Suprapubic skin (tissue), 4 donors: ENCODE measurements at regions not wholly inside any gene's neighbourhood (a gene's known extent, or its start where the extent isn't known, plus 50 kb on each side); places are given as distances from the start of the nearest gene placed in this dataset.

Source experiments
- DNase-seq, 2 donors: peaks; one replicate each; pipeline ENCODE4 v3.0.0-alpha.2; 2019; ENCODE audit warnings: low spot score in 2 of 2
- H3K27ac ChIP-seq: fragments of 200-600 bp; sonication (generic); one replicate; pipeline ENCODE4 v1.5.1; 2019
- H3K27me3 ChIP-seq: fragments of 200-600 bp; sonication (generic); one replicate; pipeline ENCODE4 v1.5.1; 2019
- H3K36me3 ChIP-seq: fragments of 200-600 bp; sonication (generic); one replicate; pipeline ENCODE4 v1.5.1; 2019
- H3K4me1 ChIP-seq: fragments of 200-600 bp; sonication (generic); one replicate; pipeline ENCODE4 v1.5.1; 2019
- H3K4me3 ChIP-seq: fragments of 200-600 bp; sonication (generic); one replicate; pipeline ENCODE4 v1.5.1; 2019; ENCODE audit warnings: mild to moderate bottlenecking
- H3K9me3 ChIP-seq: fragments of 200-600 bp; sonication (generic); one replicate; pipeline ENCODE4 v1.5.1; 2019
- EP300 ChIP-seq: sonication (generic); formaldehyde crosslinking; IDR thresholded peaks from one replicate; pipeline ENCODE4 v1.6.1; 2017; ENCODE audit warnings: antibody characterized with exemption
- POLR2A ChIP-seq, 2 donors: fragments of 450-650 bp; IDR thresholded peaks; one replicate each; pipeline ENCODE4 v1.6.1; 2017; ENCODE audit warnings: antibody characterized with exemption in 2 of 2, mild to moderate bottlenecking in 2 of 2, moderate library complexity in 2 of 2
- POLR2AphosphoS5 ChIP-seq, 3 donors: sonication (generic); formaldehyde crosslinking; IDR thresholded peaks; one replicate each; pipeline ENCODE4 v1.6.1; 2017; ENCODE audit warnings: antibody characterized with exemption in 3 of 3
- WGBS: methylation state at CpG from one replicate; pipeline ENCODE4 v1.1.5; 2018; 5-methylcytosine and 5-hydroxymethylcytosine counted together
- TF ChIP-seq, protein P1 (sequence below), 2 donors: fragments of 200-600 bp in 1 of 2; fragments of 450-650 bp in 1 of 2; sonication (generic) in 1 of 2; IDR thresholded peaks; one replicate each; pipeline ENCODE4 v1.5.1; 2016 to 2019; ENCODE audit warnings: antibody characterized with exemption in 2 of 2, mild to moderate bottlenecking in 1 of 2, moderate library complexity in 1 of 2

DNA sequence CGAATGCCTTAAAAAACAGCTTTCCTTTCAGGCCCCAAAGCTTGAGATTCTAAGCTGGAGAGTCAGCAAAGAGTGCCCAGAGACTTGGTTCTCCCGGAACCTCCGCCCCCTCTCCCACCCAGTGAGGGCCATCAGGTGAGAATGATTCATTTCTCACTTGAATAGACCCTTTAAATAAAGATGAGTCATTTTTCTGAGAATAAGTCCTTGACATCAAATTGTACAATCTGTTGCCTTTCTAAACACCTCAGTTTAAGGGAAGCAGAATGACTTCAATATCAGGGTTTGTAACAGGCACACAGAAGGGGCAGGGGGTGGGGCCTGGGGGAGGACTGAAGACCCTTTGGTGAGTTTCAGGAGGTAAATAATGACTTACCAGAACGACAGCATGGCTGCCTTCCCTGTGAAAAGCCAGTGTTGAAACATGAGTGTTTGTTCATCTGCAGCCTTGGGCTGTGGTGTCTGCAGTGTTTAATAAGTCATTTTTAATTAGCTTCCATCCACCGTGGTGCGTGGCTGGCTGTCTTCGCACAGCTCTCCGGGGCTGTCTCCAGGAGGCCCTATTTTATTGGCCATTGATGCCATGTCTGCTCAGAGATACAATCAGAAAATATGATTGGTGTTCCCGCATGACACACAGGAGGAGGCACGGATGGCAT is 134.9 kb upstream of the ZNF236 start:
- Histone ChIP-seq H3K27me3 (peaks cover 41% of the 10 kb centered on the region), H3K27ac (peak overlapping the region; percentile 59), H3K9me3 (no peaks in the 10 kb centered on the region), H3K36me3 (no peaks in the 10 kb centered on the region), H3K4me3 (no peak overlapping the region), H3K4me1 (peaks cover 27% of the 10 kb centered on the region)
- 58% methylated on average over 10 of the region's 10 CpGs for WGBS
- DNase-seq: no peak
- no peak for TF ChIP-seq EP300
- TF ChIP-seq, protein P1, sequence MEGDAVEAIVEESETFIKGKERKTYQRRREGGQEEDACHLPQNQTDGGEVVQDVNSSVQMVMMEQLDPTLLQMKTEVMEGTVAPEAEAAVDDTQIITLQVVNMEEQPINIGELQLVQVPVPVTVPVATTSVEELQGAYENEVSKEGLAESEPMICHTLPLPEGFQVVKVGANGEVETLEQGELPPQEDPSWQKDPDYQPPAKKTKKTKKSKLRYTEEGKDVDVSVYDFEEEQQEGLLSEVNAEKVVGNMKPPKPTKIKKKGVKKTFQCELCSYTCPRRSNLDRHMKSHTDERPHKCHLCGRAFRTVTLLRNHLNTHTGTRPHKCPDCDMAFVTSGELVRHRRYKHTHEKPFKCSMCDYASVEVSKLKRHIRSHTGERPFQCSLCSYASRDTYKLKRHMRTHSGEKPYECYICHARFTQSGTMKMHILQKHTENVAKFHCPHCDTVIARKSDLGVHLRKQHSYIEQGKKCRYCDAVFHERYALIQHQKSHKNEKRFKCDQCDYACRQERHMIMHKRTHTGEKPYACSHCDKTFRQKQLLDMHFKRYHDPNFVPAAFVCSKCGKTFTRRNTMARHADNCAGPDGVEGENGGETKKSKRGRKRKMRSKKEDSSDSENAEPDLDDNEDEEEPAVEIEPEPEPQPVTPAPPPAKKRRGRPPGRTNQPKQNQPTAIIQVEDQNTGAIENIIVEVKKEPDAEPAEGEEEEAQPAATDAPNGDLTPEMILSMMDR (IDR thresholded peaks at IDR 0.05): no peak
- no peak for TF ChIP-seq POLR2AphosphoS5 (IDR thresholded peaks at IDR 0.05)
- no peak for TF ChIP-seq POLR2A (IDR thresholded peaks at IDR 0.05)

DNA sequence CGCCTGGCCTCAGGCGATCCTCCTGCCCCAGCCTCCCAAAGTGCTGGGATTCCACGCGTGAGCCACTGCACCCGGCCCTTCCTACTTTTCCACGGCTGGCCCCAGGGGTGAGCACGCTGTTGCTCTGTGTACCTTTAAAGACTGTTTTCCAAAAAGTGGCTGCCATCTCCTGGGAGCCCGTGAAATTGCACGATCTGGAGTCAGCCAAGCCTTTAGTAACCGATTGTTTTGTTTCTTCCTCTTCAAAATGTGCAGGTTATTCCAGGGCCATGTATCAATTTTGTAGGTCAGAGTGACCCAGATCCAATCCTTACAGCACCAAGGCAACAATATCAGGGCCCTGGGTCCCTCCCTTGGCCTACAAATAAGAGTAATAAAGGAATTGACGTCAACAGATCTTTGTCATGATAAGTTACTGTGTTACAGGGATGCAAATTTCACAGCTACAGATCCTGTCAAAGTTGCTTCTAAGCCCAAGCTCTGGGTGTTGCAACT is 135.6 kb upstream of the ZNF236 start:
- Histone ChIP-seq H3K36me3 (no peaks in the 10 kb centered on the region), H3K27me3 (peaks cover 35% of the 10 kb centered on the region), H3K9me3 (no peaks in the 10 kb centered on the region), H3K4me3 (no peak overlapping the region), H3K27ac (peak overlapping the region; percentile 43), H3K4me1 (peaks cover 27% of the 10 kb centered on the region)
- TF ChIP-seq, protein P1 (IDR thresholded peaks at IDR 0.05): peak; percentile 29 to 52
- TF ChIP-seq POLR2AphosphoS5 (IDR thresholded peaks at IDR 0.05) (peak in 1 of 3 donors; percentile 16), EP300 (no peak), POLR2A (IDR thresholded peaks at IDR 0.05) (no peak)
- 6% methylated on average over 11 of the region's 11 CpGs for WGBS
- peak in 1 of 2 donors; percentile 81 for DNase-seq

DNA sequence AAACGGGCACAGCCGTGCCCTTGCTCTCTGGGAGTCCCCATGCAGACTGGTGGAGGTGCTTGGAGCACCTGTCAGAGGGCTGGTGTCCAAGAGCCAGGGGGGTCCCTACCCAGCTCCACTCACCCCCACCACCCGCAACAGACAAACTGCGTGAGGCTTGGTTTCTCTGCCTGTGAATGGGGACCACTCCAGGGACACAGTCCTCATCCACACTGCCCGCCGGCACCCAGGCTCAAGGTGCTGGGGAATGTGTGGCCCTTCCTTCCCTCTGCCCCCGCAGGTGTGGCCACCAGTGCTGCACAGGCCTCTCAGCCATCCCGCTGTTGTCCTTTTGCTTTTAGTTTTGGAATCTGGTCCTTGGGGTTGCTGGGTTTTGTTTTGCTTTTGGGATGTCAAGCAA is 136.5 kb upstream of the ZNF236 start:
- H3K27me3 ChIP-seq: peaks cover 30% of the 10 kb centered on the region
- WGBS: 96% methylated on average over 6 of the region's 8 CpGs
- no peak for TF ChIP-seq POLR2AphosphoS5 (IDR thresholded peaks at IDR 0.05)
- TF ChIP-seq, protein P1 (IDR thresholded peaks at IDR 0.05): no peak
- no peak for TF ChIP-seq POLR2A (IDR thresholded peaks at IDR 0.05)
- TF ChIP-seq EP300: no peak
- no peak overlapping the region for H3K27ac ChIP-seq
- no peak for DNase-seq
- H3K4me1 ChIP-seq: peaks cover 27% of the 10 kb centered on the region
- H3K36me3 ChIP-seq: no peaks in the 10 kb centered on the region
- H3K9me3 ChIP-seq: no peaks in the 10 kb centered on the region
- H3K4me3 ChIP-seq: no peak overlapping the region

DNA sequence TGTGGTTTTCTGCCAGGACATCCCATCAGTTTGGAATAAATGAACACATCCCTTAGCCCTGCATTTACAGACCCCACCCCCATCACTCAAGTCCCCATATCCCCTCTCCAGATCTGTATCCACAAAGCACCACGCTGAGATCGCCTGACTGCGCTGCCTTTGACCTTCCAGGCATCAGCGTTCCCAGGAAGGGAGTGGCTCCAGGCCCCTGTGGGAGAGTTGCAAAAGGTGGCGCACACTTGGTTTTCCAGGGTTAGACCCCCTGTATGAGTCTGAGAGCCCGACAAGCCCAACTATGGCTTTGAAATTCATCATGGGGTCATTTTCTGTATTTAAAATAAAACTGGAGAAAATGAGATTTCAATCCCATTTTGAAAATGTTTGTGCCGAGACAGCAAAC is 137.0 kb upstream of the ZNF236 start:
- TF ChIP-seq EP300: no peak
- TF ChIP-seq, protein P1 (IDR thresholded peaks at IDR 0.05): no peak
- no peak for TF ChIP-seq POLR2A (IDR thresholded peaks at IDR 0.05)
- no peak for TF ChIP-seq POLR2AphosphoS5 (IDR thresholded peaks at IDR 0.05)
- no peaks in the 10 kb centered on the region for H3K36me3 ChIP-seq
- no peak overlapping the region for H3K4me3 ChIP-seq
- no peak overlapping the region for H3K27ac ChIP-seq
- WGBS: 89% methylated on average over 7 of the region's 7 CpGs
- no peak for DNase-seq
- peaks cover 27% of the 10 kb centered on the region for H3K4me1 ChIP-seq
- no peaks in the 10 kb centered on the region for H3K9me3 ChIP-seq
- peaks cover 25% of the 10 kb centered on the region for H3K27me3 ChIP-seq

DNA sequence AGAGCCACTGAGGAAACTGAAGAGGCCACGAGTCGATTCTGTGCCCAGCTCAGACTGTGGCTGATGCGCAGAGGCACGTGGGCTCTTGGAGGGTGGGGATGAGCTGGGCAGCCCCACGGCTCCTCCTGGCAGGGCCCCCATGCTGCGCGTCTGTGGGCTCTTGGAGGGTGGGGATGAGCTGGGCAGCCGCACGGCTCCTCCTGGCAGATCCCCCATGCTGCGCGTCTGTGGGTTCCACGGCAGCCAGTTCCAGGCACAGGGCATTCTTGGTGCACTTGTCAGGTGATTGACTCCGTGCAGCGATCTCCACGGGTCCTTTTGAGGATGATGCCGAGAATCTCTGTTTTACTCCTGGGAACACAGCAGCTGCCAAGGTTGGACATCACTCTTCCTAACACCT is 138.1 kb upstream of the ZNF236 start:
- WGBS: 68% methylated on average over 4 of the region's 16 CpGs
- TF ChIP-seq, protein P1 (IDR thresholded peaks at IDR 0.05): no peak
- no peak for TF ChIP-seq EP300
- TF ChIP-seq POLR2AphosphoS5 (IDR thresholded peaks at IDR 0.05): no peak
- TF ChIP-seq POLR2A (IDR thresholded peaks at IDR 0.05): no peak
- Histone ChIP-seq H3K4me3 (no peak overlapping the region), H3K4me1 (peaks cover 23% of the 10 kb centered on the region), H3K27ac (no peak overlapping the region), H3K36me3 (no peaks in the 10 kb centered on the region), H3K9me3 (no peaks in the 10 kb centered on the region), H3K27me3 (peaks cover 20% of the 10 kb centered on the region)
- peak in 1 of 2 donors; percentile 48 for DNase-seq
